Stimulated activated CD4-positive, alpha-beta T cell treated with anti-CD3 and anti-CD28 coated beads, Interleukin-1b, Interleukin-23, amount 100 ng/mL, for 1 hour (primary cell): ENCODE measurements at regions not wholly inside any gene's neighbourhood (a gene's known extent, or its start where the extent isn't known, plus 50 kb on each side); places are given as distances from the start of the nearest gene placed in this dataset.

Source experiments
- DNase-seq, 2 donors: peaks; one replicate each; pipeline ENCODE4 v3.0.0-alpha.2; 2020; ENCODE audit warnings: low read depth in 2 of 2

DNA sequence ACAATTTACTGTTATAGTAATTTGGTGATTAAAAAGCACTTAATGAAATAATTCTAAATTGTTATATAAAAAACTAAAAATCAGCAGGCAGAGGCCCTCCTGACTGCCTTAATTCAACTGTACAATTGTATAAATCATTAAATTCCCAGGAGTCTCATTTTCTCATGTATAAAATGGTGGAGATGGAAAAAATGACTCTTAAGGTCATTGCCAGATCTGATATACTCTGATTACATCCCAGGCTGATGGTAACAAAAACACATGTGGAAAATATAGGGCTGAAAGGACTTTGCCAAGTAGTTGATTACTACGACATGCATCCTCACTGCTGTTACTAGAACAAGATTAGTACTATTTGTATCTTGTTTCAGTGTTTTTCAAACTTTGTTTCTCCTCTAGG is 1020.0 kb upstream of the SLC10A2 start:
- no peak for DNase-seq

DNA sequence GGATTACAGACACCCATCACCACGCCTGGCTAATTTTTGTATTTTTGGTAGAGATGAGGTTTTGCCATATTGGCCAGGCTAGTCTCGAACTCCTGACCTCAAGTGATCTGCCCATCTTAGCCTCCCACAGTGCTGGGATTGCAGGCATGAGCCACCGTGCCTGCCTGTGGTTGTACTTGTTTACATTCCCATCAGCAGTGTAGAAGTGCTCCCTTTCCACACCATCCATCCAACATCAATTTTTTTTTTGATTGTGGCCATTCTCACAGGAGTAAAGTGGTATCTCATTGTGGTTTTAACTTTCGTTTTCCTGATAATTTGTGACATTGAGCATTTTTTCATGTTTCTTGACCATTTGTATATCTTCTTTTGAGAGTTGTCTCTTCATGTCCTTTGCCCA is 1019.4 kb upstream of the SLC10A2 start:
- DNase-seq, result no peak

DNA sequence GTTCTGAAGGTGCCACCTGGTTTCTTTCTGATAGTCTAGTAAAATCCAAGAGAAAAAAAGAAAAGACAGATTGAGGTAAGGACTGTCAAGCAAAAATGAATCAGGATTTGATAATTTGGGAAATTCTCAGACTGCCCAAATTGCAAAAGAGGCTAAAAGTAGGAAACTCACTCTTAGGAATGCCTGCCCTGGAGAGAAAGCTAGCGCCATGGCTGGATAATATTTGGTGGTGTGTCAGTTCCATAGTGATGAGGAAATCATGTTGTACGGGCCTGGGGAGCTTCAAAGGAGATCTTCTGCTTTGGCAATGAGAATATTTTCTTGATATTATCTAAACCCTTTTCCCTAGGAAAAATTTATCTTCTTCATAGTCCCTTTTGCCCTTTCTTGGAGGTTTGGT is 1008.1 kb upstream of the SLC10A2 start:
- DNase-seq, result no peak

GRCh38 chr13:104071806-104072205 is 1005.6 kb upstream of the SLC10A2 start:
- no peak for DNase-seq

GRCh38 chr13:104065328-104065727 is 999.1 kb upstream of the SLC10A2 start:
- no peak for DNase-seq

DNA sequence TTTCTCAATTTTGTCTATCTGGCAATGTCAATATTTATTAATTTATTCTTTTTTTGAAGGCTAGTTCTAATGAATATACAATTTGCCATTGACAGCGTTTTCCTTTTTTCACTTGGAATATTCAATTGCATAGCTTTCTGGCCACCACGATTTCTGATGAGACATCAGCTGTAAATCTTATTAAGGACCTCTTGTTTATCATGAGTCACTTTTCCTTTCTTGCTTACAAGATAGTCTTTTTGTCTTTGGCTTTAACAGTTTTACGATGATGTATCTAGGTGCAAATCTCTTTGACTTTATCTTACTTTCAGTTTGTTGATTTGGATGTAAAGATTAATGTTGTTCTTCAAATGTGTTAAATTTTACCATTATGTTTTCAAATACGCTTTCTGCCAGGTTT is 991.6 kb upstream of the SLC10A2 start:
- no peak for DNase-seq

GRCh38 chr13:104045907-104046306 is 979.7 kb upstream of the SLC10A2 start:
- no peak for DNase-seq

GRCh38 chr13:104043184-104043583 is 977.0 kb upstream of the SLC10A2 start:
- DNase-seq, result no peak

DNA sequence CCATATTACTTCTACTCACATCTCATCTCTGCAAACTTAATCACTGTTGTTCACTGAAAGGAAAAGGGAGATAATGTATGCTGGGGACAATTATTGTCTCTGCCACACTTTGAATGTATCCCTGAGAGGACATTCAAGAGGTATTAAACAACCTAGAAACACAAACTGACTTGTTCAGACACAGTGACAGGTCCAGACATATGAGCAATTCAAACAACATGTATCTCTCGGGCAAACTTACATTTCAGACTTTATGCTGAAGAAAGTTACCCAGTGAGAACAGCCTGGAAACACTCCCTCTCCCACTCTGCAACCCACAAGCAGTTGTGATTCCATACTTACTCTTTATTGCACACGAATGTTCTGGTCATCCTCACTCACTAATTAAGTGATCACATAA is 968.7 kb upstream of the SLC10A2 start:
- DNase-seq, result no peak

DNA sequence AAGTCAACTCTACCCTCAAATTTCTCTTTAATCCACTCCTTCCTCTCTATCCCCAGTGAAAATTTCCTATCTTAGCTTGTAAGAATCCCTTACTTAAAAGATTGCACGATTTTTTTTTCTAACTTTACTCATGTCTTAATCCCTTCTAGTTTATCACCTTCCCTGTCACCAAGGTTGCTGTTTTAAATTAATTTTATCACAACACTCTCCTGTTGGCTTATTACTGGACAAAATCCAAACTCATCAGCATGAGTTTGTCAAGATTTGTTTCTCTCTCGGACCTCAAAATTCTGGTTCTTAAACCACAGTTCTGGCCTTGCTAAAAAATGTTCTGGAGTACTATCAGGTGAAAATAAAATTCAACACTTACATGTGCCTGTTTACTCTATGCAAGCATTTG is 959.1 kb upstream of the SLC10A2 start:
- DNase-seq, result no peak

DNA sequence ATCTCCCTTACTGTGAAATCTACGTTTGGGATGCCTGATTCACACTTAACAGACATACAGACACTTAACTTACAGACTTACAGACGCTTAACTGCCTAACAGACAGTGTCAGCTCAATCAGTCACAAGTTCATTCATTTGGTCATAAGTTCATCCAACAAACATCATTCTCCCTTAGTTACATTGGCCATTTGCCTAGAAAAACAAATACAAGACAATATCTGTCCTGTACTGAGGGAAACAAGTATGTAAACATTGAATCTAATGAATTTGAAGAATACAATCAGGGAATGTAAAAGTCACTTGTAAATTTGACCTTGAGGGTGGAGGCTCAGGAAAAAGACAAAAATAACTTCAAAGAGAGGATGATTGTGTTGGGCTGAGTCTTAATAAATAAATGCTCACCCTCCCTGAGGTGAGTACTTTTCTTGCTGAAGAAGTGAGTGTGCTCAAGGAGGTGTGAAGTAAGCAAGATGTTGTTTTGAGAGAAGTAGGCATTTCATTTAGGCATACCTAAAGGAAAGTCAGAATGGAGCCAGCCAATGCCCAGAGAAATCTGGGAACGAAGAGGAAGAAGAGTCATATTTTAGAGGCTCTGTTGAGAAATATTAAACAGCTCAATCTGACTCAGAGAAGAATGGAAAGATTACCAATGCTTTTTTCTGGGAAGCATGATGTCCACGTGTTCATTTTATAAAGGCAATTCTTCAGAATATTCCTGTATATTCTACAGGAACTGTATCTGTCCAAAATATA is 958.4 kb upstream of the SLC10A2 start:
- no peak for DNase-seq

GRCh38 chr13:104021806-104022397 is 955.7 kb upstream of the SLC10A2 start:
- DNase-seq, result no peak

GRCh38 chr13:104017317-104017716 is 951.1 kb upstream of the SLC10A2 start:
- DNase-seq, result no peak

- no peak for DNase-seq
Observed at GRCh38 chr13:104015646-104016396, 949.6 kb upstream of the SLC10A2 start.

GRCh38 chr13:104014803-104015645 is 948.8 kb upstream of the SLC10A2 start:
- DNase-seq, result no peak

GRCh38 chr13:104011505-104012241 is 945.5 kb upstream of the SLC10A2 start:
- no peak for DNase-seq

- no peak for DNase-seq
Observed at GRCh38 chr13:104008541-104009435, 942.6 kb upstream of the SLC10A2 start.

GRCh38 chr13:104008075-104008474 is 941.9 kb upstream of the SLC10A2 start:
- DNase-seq, result no peak

DNA sequence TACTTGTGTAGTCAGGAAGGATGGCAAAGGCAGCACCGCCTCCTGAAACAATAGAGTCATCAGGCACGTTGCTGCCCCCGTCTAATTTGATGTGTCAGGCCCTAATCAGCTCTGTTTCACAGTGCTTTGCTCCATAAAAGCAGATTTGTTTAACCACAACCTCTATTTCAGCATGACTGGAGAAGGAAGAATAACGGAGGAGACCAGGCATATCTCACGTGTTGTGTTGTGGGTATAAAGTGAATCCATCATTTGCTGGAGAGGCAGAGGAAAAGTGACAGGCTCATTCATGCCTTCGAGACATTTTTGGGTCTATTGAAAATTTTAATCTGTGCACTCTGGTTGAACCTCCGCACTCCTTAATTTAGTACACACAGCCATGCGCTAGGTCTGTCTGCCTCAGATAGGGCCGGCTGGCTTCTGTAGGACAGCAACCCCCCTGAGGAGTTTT is 940.4 kb upstream of the SLC10A2 start:
- DNase-seq, result no peak

DNA sequence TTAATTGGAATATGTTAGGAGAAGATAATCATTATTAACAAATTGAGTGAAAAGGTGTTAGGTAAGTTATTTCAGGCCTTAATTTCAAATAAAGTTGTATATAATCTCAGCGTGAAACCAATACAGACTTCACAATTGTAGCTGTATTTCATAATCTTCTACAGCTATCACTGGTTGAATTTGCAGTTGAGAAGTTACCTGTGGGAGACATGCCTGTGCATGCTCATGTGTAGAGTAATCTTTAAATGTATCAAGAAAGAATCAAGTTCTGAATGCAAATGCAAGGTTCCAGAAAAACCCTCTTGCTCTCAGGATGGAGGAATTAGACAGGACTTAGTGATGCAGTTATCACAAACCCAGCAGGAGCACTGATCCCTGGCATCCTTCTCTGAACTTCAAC is 938.4 kb upstream of the SLC10A2 start:
- DNase-seq, result no peak
